ENCODE measurements at regions not wholly inside any gene's neighbourhood (a gene's known extent, or its start where the extent isn't known, plus 50 kb on each side); places are given as distances from the start of the nearest gene placed in this dataset.
"Not testable (repeated sequence)": the region's sequence is repeated elsewhere in the genome, so short reads cannot be mapped to it uniquely, and the experiment has no call there.

- peak in 1 of 2 experiments; percentile 36 for DNase-seq (ENCODE audit: low read depth in 1 of 2, low spot score in 2 of 2)
- Histone ChIP-seq H3K27me3 (replicated peaks) (no peaks in the 10 kb centered on the region), H3K36me3 (no peaks in the 10 kb centered on the region), H3K9me3 (replicated peaks) (no peaks in the 10 kb centered on the region), H3K4me3 (no peak overlapping the region), H3K4me1 (replicated peaks) (peaks cover 45% of the 10 kb centered on the region), H3K27ac (peak overlapping the region; percentile 87)
These were observed 818.5 kb downstream of the SEMA5A start for GRCh38 chr5:8727396-8727795.

GRCh38 chr5:8729437-8729836 is 816.4 kb downstream of the SEMA5A start:
- Histone ChIP-seq H3K27me3 (replicated peaks) (no peaks in the 10 kb centered on the region), H3K9me3 (replicated peaks) (no peaks in the 10 kb centered on the region), H3K4me3 (no peak overlapping the region), H3K27ac (peak overlapping the region; percentile 87), H3K4me1 (replicated peaks) (peaks cover 45% of the 10 kb centered on the region), H3K36me3 (no peaks in the 10 kb centered on the region)
- DNase-seq (ENCODE audit: low read depth in 1 of 2, low spot score in 2 of 2): peak in 1 of 2 experiments; percentile 67

GRCh38 chr5:8730194-8730593 is 815.7 kb downstream of the SEMA5A start:
- H3K27me3 ChIP-seq (replicated peaks): no peaks in the 10 kb centered on the region
- H3K4me3 ChIP-seq: no peak overlapping the region
- DNase-seq (ENCODE audit: low read depth in 1 of 2, low spot score in 2 of 2): peak; percentile 84 to 85
- H3K27ac ChIP-seq: peak overlapping the region; percentile 87
- H3K9me3 ChIP-seq (replicated peaks): no peaks in the 10 kb centered on the region
- peaks cover 45% of the 10 kb centered on the region for H3K4me1 ChIP-seq (replicated peaks)
- no peaks in the 10 kb centered on the region for H3K36me3 ChIP-seq

GRCh38 chr5:8731110-8731509 is 814.8 kb downstream of the SEMA5A start:
- not testable (repeated sequence) for H3K9me3 ChIP-seq (replicated peaks); H3K27me3 ChIP-seq (replicated peaks); H3K36me3 ChIP-seq; H3K4me3 ChIP-seq; DNase-seq (ENCODE audit: low read depth in 1 of 2, low spot score in 2 of 2); H3K27ac ChIP-seq
- H3K4me1 ChIP-seq (replicated peaks): peaks cover 44% of the 10 kb centered on the region

- no peak overlapping the region for H3K27ac ChIP-seq
These were observed 805.3 kb downstream of the SEMA5A start for GRCh38 chr5:8740595-8740994.

GRCh38 chr5:8749556-8749955 is 796.3 kb downstream of the SEMA5A start:
- Histone ChIP-seq H3K27me3 (replicated peaks) (no peaks in the 10 kb centered on the region), H3K9me3 (replicated peaks) (no peaks in the 10 kb centered on the region), H3K4me3 (no peak overlapping the region), H3K36me3 (no peaks in the 10 kb centered on the region), H3K4me1 (replicated peaks) (no peaks in the 10 kb centered on the region; the same call in 1 of the 2 replicates), H3K27ac (no peak overlapping the region)
- DNase-seq (ENCODE audit: low read depth in 1 of 2, low spot score in 2 of 2): no peak

More at GRCh38 chr5:8740595-8740994, 805.3 kb downstream of the SEMA5A start:
- Histone ChIP-seq H3K36me3 (no peaks in the 10 kb centered on the region), H3K27me3 (replicated peaks) (no peaks in the 10 kb centered on the region), H3K4me1 (replicated peaks) (no peaks in the 10 kb centered on the region), H3K4me3 (no peak overlapping the region), H3K9me3 (replicated peaks) (no peaks in the 10 kb centered on the region; the same call in 1 of the 2 replicates)
- no peak for DNase-seq (ENCODE audit: low read depth in 1 of 2, low spot score in 2 of 2)

GRCh38 chr5:8750100-8750499 is 795.8 kb downstream of the SEMA5A start:
- Histone ChIP-seq H3K36me3 (no peaks in the 10 kb centered on the region), H3K27ac (no peak overlapping the region), H3K9me3 (replicated peaks) (no peaks in the 10 kb centered on the region), H3K4me1 (replicated peaks) (peaks cover 3% of the 10 kb centered on the region; the same call in 1 of the 2 replicates), H3K4me3 (no peak overlapping the region), H3K27me3 (replicated peaks) (no peaks in the 10 kb centered on the region)
- no peak for DNase-seq (ENCODE audit: low read depth in 1 of 2, low spot score in 2 of 2)

- H3K36me3 ChIP-seq: no peaks in the 10 kb centered on the region
- H3K27me3 ChIP-seq (replicated peaks): no peaks in the 10 kb centered on the region
- H3K4me1 ChIP-seq (replicated peaks): peaks cover 3% of the 10 kb centered on the region; the same call in 1 of the 2 replicates
- no peak overlapping the region for H3K27ac ChIP-seq
- DNase-seq (ENCODE audit: low read depth in 1 of 2, low spot score in 2 of 2): no peak
- H3K4me3 ChIP-seq: no peak overlapping the region
- H3K9me3 ChIP-seq (replicated peaks): no peaks in the 10 kb centered on the region
These were observed 793.9 kb downstream of the SEMA5A start for GRCh38 chr5:8751971-8752370.

GRCh38 chr5:8752595-8752994 is 793.3 kb downstream of the SEMA5A start:
- no peak for DNase-seq (ENCODE audit: low read depth in 1 of 2, low spot score in 2 of 2)
- no peaks in the 10 kb centered on the region for H3K9me3 ChIP-seq (replicated peaks)
- H3K27me3 ChIP-seq (replicated peaks): no peaks in the 10 kb centered on the region
- H3K4me3 ChIP-seq: no peak overlapping the region
- no peaks in the 10 kb centered on the region for H3K36me3 ChIP-seq
- H3K27ac ChIP-seq: no peak overlapping the region
- peaks cover 3% of the 10 kb centered on the region; the same call in 1 of the 2 replicates for H3K4me1 ChIP-seq (replicated peaks)

GRCh38 chr5:8756498-8757084 is 789.3 kb downstream of the SEMA5A start:
- H3K4me3 ChIP-seq: no peak overlapping the region
- no peaks in the 10 kb centered on the region for H3K9me3 ChIP-seq (replicated peaks)
- DNase-seq (ENCODE audit: low read depth in 1 of 2, low spot score in 2 of 2): peak in 1 of 2 experiments; percentile 57
- H3K4me1 ChIP-seq (replicated peaks): peaks cover 3% of the 10 kb centered on the region; the same call in 1 of the 2 replicates
- no peaks in the 10 kb centered on the region for H3K27me3 ChIP-seq (replicated peaks)
- H3K36me3 ChIP-seq: no peaks in the 10 kb centered on the region
- H3K27ac ChIP-seq: no peak overlapping the region

GRCh38 chr5:8765886-8766285 is 780.0 kb downstream of the SEMA5A start:
- Histone ChIP-seq H3K4me1 (replicated peaks) (no peaks in the 10 kb centered on the region), H3K4me3 (no peak overlapping the region), H3K36me3 (no peaks in the 10 kb centered on the region), H3K27me3 (replicated peaks) (no peaks in the 10 kb centered on the region), H3K9me3 (replicated peaks) (no peaks in the 10 kb centered on the region), H3K27ac (no peak overlapping the region)
- DNase-seq (ENCODE audit: low read depth in 1 of 2, low spot score in 2 of 2): no peak

GRCh38 chr5:8766448-8766847 is 779.4 kb downstream of the SEMA5A start:
- H3K36me3 ChIP-seq: no peaks in the 10 kb centered on the region
- DNase-seq (ENCODE audit: low read depth in 1 of 2, low spot score in 2 of 2): no peak
- H3K27me3 ChIP-seq (replicated peaks): no peaks in the 10 kb centered on the region
- no peak overlapping the region for H3K4me3 ChIP-seq
- no peak overlapping the region for H3K27ac ChIP-seq
- no peaks in the 10 kb centered on the region for H3K9me3 ChIP-seq (replicated peaks)
- H3K4me1 ChIP-seq (replicated peaks): no peaks in the 10 kb centered on the region

GRCh38 chr5:8767111-8767510 is 778.8 kb downstream of the SEMA5A start:
- no peak overlapping the region for H3K27ac ChIP-seq
- no peaks in the 10 kb centered on the region for H3K27me3 ChIP-seq (replicated peaks)
- no peaks in the 10 kb centered on the region for H3K9me3 ChIP-seq (replicated peaks)
- H3K4me1 ChIP-seq (replicated peaks): no peaks in the 10 kb centered on the region
- H3K36me3 ChIP-seq: no peaks in the 10 kb centered on the region
- DNase-seq (ENCODE audit: low read depth in 1 of 2, low spot score in 2 of 2): no peak
- no peak overlapping the region for H3K4me3 ChIP-seq

GRCh38 chr5:8767746-8768145 is 778.1 kb downstream of the SEMA5A start:
- Histone ChIP-seq H3K4me1 (replicated peaks) (no peaks in the 10 kb centered on the region), H3K27ac (no peak overlapping the region), H3K9me3 (replicated peaks) (no peaks in the 10 kb centered on the region), H3K27me3 (replicated peaks) (no peaks in the 10 kb centered on the region), H3K36me3 (no peaks in the 10 kb centered on the region), H3K4me3 (no peak overlapping the region)
- DNase-seq (ENCODE audit: low read depth in 1 of 2, low spot score in 2 of 2): no peak

GRCh38 chr5:8769631-8770030 is 776.2 kb downstream of the SEMA5A start:
- H3K27ac ChIP-seq: no peak overlapping the region
- H3K4me3 ChIP-seq: no peak overlapping the region
- H3K36me3 ChIP-seq: no peaks in the 10 kb centered on the region
- H3K4me1 ChIP-seq (replicated peaks): no peaks in the 10 kb centered on the region
- no peaks in the 10 kb centered on the region for H3K27me3 ChIP-seq (replicated peaks)
- DNase-seq (ENCODE audit: low read depth in 1 of 2, low spot score in 2 of 2): no peak
- H3K9me3 ChIP-seq (replicated peaks): no peaks in the 10 kb centered on the region
